Brain microvascular endothelial cell (primary cell): ENCODE measurements at regions not wholly inside any gene's neighbourhood (a gene's known extent, or its start where the extent isn't known, plus 50 kb on each side); places are given as distances from the start of the nearest gene placed in this dataset.

ENCODE experiments used
- DNase-seq: peaks from one replicate; pipeline ENCODE4 v3.0.0-alpha.2; 2020
- H3K27ac ChIP-seq: fragments of 250-450 bp; sonication (Bioruptor Pico); 2 replicates; pipeline ENCODE4 v1.5.1; 2020; ENCODE audit warnings: mild to moderate bottlenecking, moderate library complexity
- H3K27me3 ChIP-seq: fragments of 250-450 bp; sonication (Bioruptor Pico); replicated peaks from 2 replicates; pipeline ENCODE4 v1.5.1; 2020; ENCODE audit warnings: mild to moderate bottlenecking
- H3K36me3 ChIP-seq: fragments of 250-450 bp; sonication (Bioruptor Pico); replicated peaks from 2 replicates; pipeline ENCODE4 v1.5.1; 2020; ENCODE audit warnings: mild to moderate bottlenecking
- H3K4me3 ChIP-seq: 2 replicates; pipeline ENCODE4 v1.5.1; 2011; ENCODE audit warnings: low read depth, mild to moderate bottlenecking, control low read depth, low read length, moderate library complexity
- in situ Hi-C: cut with HindIII; loops from 2 replicates; pipeline ENCODE4 v1.10.0; 2017; ENCODE audit warnings: low sequenced_read_pairs, low pct_ligation_motif_present
- TF ChIP-seq, protein P1 (sequence below): IDR thresholded peaks from 2 replicates; pipeline ENCODE4 v1.5.1; 2011; ENCODE audit warnings: low read depth, mild to moderate bottlenecking, moderate library complexity, low read length, control low read depth, inconsistent platforms; ENCODE audit errors: missing control alignments

DNA sequence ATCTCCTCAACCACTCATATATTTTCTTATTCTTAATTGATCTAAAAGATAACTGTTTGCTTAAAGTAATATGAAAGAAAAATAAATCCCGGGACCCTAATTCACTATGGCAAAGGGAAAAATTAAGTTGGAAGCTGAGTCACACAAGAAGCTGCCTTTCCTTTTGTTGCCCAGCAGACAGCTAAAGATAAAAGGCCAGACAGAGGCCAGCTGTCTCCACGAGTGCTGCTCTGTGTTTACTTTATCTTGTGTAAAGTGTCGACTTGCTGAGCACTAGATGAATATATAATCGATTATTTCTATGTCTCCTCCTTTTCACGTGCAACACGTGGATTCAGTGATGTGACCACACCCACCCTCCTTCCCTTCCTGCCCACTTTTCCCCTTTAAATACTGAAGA is 52.8 kb upstream of the NSMCE3 start:
- TF ChIP-seq, protein P1, sequence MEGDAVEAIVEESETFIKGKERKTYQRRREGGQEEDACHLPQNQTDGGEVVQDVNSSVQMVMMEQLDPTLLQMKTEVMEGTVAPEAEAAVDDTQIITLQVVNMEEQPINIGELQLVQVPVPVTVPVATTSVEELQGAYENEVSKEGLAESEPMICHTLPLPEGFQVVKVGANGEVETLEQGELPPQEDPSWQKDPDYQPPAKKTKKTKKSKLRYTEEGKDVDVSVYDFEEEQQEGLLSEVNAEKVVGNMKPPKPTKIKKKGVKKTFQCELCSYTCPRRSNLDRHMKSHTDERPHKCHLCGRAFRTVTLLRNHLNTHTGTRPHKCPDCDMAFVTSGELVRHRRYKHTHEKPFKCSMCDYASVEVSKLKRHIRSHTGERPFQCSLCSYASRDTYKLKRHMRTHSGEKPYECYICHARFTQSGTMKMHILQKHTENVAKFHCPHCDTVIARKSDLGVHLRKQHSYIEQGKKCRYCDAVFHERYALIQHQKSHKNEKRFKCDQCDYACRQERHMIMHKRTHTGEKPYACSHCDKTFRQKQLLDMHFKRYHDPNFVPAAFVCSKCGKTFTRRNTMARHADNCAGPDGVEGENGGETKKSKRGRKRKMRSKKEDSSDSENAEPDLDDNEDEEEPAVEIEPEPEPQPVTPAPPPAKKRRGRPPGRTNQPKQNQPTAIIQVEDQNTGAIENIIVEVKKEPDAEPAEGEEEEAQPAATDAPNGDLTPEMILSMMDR: no peak
- no peak overlapping the region for H3K4me3 ChIP-seq
- peak; percentile 48 for DNase-seq
- no peak overlapping the region for H3K27ac ChIP-seq
- no peaks in the 10 kb centered on the region for H3K27me3 ChIP-seq
- in situ Hi-C loops: no loop called here
- H3K36me3 ChIP-seq: no peaks in the 10 kb centered on the region

DNA sequence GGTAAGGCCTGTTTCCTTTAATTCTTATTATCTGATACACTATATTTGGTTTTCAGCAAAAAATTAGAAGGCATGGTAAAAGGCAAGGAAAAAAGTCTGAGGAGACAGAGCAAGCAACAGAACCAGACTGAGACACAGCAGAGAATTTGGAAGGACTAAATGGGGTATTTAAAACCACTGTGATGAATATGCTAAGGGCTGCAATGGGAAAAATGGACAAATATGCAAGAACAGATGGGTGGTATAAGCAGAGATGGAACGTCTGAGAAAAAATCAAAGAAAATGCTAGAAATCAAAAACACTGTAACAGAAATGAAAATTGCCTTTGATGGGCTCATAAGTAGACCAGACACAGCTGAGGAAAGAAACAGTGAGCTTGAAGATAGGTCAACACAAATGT is 50.8 kb upstream of the NSMCE3 start:
- H3K27me3 ChIP-seq: no peaks in the 10 kb centered on the region
- in situ Hi-C loops: no loop called here

DNA sequence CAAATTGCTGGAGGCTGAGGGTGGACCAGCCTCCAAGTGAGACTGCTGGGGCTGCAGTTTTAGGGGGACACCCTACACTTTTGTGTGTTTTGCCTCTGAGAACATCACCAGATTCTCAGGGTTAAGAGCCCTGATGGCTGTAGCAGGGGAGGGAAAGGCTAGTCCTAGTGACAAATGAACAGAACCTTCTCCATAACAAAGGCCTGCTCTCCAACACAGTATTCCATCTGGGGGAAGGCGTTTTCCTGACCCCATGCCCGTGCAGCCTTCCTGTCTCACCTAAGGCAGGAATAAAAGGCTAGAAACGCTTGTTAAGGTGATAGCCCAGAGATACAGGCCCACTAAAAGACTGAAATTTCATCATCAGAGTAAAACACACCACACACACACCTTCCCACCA is 50.2 kb upstream of the NSMCE3 start:
- in situ Hi-C loops: no loop called here

More for the DNA sequence above, 50.8 kb upstream of the NSMCE3 start:
- Histone ChIP-seq H3K27ac (no peak overlapping the region), H3K36me3 (no peaks in the 10 kb centered on the region), H3K4me3 (no peak overlapping the region)
- no peak for DNase-seq
- TF ChIP-seq, protein P1: no peak

More for the DNA sequence above, 50.2 kb upstream of the NSMCE3 start:
- Histone ChIP-seq H3K36me3 (no peaks in the 10 kb centered on the region), H3K27ac (no peak overlapping the region), H3K4me3 (no peak overlapping the region), H3K27me3 (no peaks in the 10 kb centered on the region)
- DNase-seq: no peak
- TF ChIP-seq, protein P1: no peak
